GM18511 (cell line): ENCODE measurements at regions not wholly inside any gene's neighbourhood (a gene's known extent, or its start where the extent isn't known, plus 50 kb on each side); places are given as distances from the start of the nearest gene placed in this dataset.
"Not testable (repeated sequence)": the region's sequence is repeated elsewhere in the genome, so short reads cannot be mapped to it uniquely, and the experiment has no call there.

Source experiments
- ATAC-seq: cut with Tn5 transposase; IDR thresholded peaks from one replicate; pipeline ENCODE4 v1.9.1; 2021; ENCODE audit warnings: mild to moderate bottlenecking, moderate library complexity; ENCODE audit not compliant: unreplicated experiment

GRCh38 chr9:80692751-80693150 lies 996.6 kb downstream of the TLE1 start:
- no peak for ATAC-seq

GRCh38 chr9:80691229-80691628 lies 998.1 kb downstream of the TLE1 start:
- ATAC-seq: no peak

- no peak for ATAC-seq
Observed at GRCh38 chr9:80690349-80690939, 998.9 kb downstream of the TLE1 start.

GRCh38 chr9:80679916-80680315 lies 1009.4 kb downstream of the TLE1 start:
- ATAC-seq: no peak

- no peak for ATAC-seq
Observed at GRCh38 chr9:80678906-80679305, 1010.4 kb downstream of the TLE1 start.

GRCh38 chr9:80673496-80673895 lies 1015.9 kb downstream of the TLE1 start:
- ATAC-seq: no peak

- no peak for ATAC-seq
Observed at GRCh38 chr9:80665479-80665878, 1023.9 kb downstream of the TLE1 start.

GRCh38 chr9:80664327-80665210 lies 1024.8 kb downstream of the TLE1 start:
- no peak for ATAC-seq

- ATAC-seq: not testable (repeated sequence)
Observed at GRCh38 chr9:80659751-80660150, 1029.6 kb downstream of the TLE1 start.

GRCh38 chr9:80651044-80651443 lies 1038.3 kb downstream of the TLE1 start:
- ATAC-seq: no peak

- no peak for ATAC-seq
Observed at GRCh38 chr9:80649496-80649895, 1039.9 kb downstream of the TLE1 start.

- no peak for ATAC-seq
Observed at GRCh38 chr9:80649001-80649420, 1040.3 kb downstream of the TLE1 start.

GRCh38 chr9:80648336-80648735 lies 1041.0 kb downstream of the TLE1 start:
- no peak for ATAC-seq

- no peak for ATAC-seq
Observed at GRCh38 chr9:80646211-80646610, 1043.1 kb downstream of the TLE1 start.

GRCh38 chr9:80644044-80644443 lies 1045.3 kb downstream of the TLE1 start:
- ATAC-seq: no peak

GRCh38 chr9:80635065-80635464 lies 1054.3 kb downstream of the TLE1 start:
- ATAC-seq: no peak

GRCh38 chr9:80632041-80632440 lies 1057.3 kb downstream of the TLE1 start:
- no peak for ATAC-seq

GRCh38 chr9:80622508-80622907 lies 1050.7 kb downstream of the TLE4 start:
- no peak for ATAC-seq

GRCh38 chr9:80619356-80619755 lies 1047.6 kb downstream of the TLE4 start:
- no peak for ATAC-seq

- ATAC-seq: no peak
Observed at GRCh38 chr9:80615964-80616363, 1044.2 kb downstream of the TLE4 start.

- no peak for ATAC-seq
Observed at GRCh38 chr9:80605793-80606192, 1034.0 kb downstream of the TLE4 start.

GRCh38 chr9:80605129-80605528 lies 1033.4 kb downstream of the TLE4 start:
- ATAC-seq: no peak
